Urinary bladder (tissue), 3 donors: ENCODE measurements at regions not wholly inside any gene's neighbourhood (a gene's known extent, or its start where the extent isn't known, plus 50 kb on each side); places are given as distances from the start of the nearest gene placed in this dataset.
"Not testable (repeated sequence)": the region's sequence is repeated elsewhere in the genome, so short reads cannot be mapped to it uniquely, and the experiment has no call there.

Experiments used
- DNase-seq: peaks from one replicate; pipeline ENCODE4 v3.0.0-alpha.2; 2015; ENCODE audit errors: extremely low spot score
- H3K27ac ChIP-seq: one replicate; pipeline ENCODE4 v1.5.1; 2013; ENCODE audit warnings: low read depth, mild to moderate bottlenecking, moderate library complexity
- H3K36me3 ChIP-seq: one replicate; pipeline ENCODE4 v1.6.1; 2013; ENCODE audit warnings: mild to moderate bottlenecking, moderate library complexity; ENCODE audit not compliant: insufficient read depth
- H3K4me1 ChIP-seq: one replicate; pipeline ENCODE4 v1.6.1; 2013; ENCODE audit warnings: mild to moderate bottlenecking, moderate library complexity; ENCODE audit not compliant: insufficient read depth
- H3K4me3 ChIP-seq: one replicate; pipeline ENCODE4 v1.5.1; 2013; ENCODE audit warnings: low read depth, low read length
- WGBS: extraction: QIAGEN DNeasy Blood & Tissue Kit; methylation state at CpG from one replicate; pipeline ENCODE4 v1.1.7; 2013; 5-methylcytosine and 5-hydroxymethylcytosine counted together
- donor health status: healthy with polysubstance abuse.
- donor health status: healthy.

DNA sequence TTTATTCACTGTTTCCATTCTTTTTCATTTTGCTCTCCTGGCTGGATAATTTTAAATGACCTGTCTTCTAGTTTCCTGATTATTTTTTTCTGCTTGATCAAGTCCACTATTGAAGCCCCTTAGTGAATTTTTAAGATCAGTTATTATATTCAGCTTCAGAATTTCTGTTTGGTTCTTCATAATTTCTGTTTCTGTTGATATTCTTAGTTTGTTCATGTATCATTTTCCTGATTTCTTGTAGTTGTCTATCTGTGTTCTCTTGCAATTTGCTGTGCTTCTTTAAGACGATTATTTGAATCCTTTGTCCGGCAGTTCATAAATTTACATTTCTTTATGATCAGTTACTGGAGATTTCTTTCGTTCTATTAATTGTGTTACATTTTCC is 75.2 kb upstream of the CCDC71L start:
- WGBS = 88% methylated on average over 3 of the region's 3 CpGs
- no peak overlapping the region for H3K27ac ChIP-seq
- H3K36me3 ChIP-seq = no peaks in the 10 kb centered on the region
- no peak for DNase-seq
- H3K4me1 ChIP-seq = no peaks in the 10 kb centered on the region
- no peak overlapping the region for H3K4me3 ChIP-seq

GRCh38 chr7:106736508-106737201 is 75.7 kb upstream of the CCDC71L start:
- no peak for DNase-seq
- WGBS = 50% methylated on average over 5 of the region's 5 CpGs
- no peak overlapping the region for H3K27ac ChIP-seq
- H3K4me3 ChIP-seq = no peak overlapping the region
- no peaks in the 10 kb centered on the region for H3K4me1 ChIP-seq
- H3K36me3 ChIP-seq = no peaks in the 10 kb centered on the region

- WGBS = 73% methylated on average over 1 of the region's 1 CpG
- DNase-seq = no peak
- no peak overlapping the region for H3K27ac ChIP-seq
- H3K36me3 ChIP-seq = no peaks in the 10 kb centered on the region
- H3K4me1 ChIP-seq = no peaks in the 10 kb centered on the region
- no peak overlapping the region for H3K4me3 ChIP-seq
These were observed 76.2 kb upstream of the CCDC71L start for GRCh38 chr7:106737202-106737562.

DNA sequence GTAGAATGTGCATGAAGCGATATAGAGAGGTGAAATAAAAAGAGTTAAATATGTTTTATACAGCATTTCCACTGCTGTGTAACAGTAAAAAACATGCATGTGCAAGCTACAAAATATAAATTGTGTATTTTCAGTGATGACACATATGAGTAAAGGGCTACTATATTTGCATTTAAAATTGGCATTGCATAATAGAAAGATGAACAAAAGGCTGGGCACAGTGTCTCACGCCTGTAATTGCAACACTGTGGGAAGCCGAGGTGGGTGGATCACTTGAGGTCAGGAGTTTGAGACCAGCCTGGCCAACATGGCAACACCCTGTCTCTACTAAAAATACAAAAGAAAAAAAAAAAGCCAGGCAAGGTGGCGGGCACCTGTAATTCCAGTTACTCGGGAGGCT is 79.8 kb upstream of the CCDC71L start:
- 93% methylated on average over 5 of the region's 5 CpGs for WGBS

DNA sequence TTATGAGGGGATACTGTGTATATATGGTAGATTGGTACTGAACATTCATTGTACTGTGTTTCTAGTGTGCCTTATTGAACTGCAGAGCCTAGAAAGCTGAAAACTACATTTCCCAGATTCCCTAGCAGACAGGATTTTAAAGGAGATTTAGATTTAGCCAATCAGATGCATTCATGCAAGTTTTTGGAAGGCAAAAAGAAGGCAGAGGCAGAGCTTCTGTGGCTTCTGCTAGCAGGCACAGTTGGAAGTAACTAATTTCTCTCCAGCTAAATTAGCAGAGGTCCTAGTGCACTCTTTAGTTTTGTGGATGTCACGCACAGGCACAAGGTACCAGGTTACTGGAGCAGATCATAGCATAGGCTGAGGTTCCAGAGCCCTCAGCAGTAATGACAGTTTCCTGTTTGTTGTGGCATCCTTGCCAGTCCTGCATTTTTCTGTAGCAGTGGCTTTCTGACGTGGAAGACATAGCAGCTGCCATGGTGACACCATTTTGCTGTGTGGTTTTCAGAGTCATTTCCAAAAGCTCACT is 83.7 kb upstream of the CCDC71L start:
- Histone ChIP-seq H3K4me1 (no peaks in the 10 kb centered on the region), H3K27ac (no peak overlapping the region), H3K36me3 (no peaks in the 10 kb centered on the region), H3K4me3 (no peak overlapping the region)
- WGBS = 79% methylated on average over 2 of the region's 2 CpGs
- no peak for DNase-seq

More for the DNA sequence above, 79.8 kb upstream of the CCDC71L start:
- no peak overlapping the region for H3K4me3 ChIP-seq
- no peaks in the 10 kb centered on the region for H3K36me3 ChIP-seq
- H3K27ac ChIP-seq = no peak overlapping the region
- H3K4me1 ChIP-seq = no peaks in the 10 kb centered on the region
- no peak for DNase-seq

- not testable (repeated sequence) for DNase-seq, H3K4me3 ChIP-seq, H3K4me1 ChIP-seq, H3K36me3 ChIP-seq
- peak overlapping the region; percentile 38 for H3K27ac ChIP-seq
- WGBS = 88% methylated on average over 2 of the region's 2 CpGs
These were observed 86.3 kb upstream of the CCDC71L start for GRCh38 chr7:106747301-106747700.

- Histone ChIP-seq H3K27ac (no peak overlapping the region), H3K36me3 (no peaks in the 10 kb centered on the region), H3K4me3 (no peak overlapping the region), H3K4me1 (no peaks in the 10 kb centered on the region)
- 31% methylated on average over 2 of the region's 2 CpGs for WGBS
- no peak for DNase-seq
These were observed 86.8 kb upstream of the CCDC71L start for GRCh38 chr7:106747804-106748203.

GRCh38 chr7:106749165-106749564 is 88.2 kb upstream of the CCDC71L start:
- Histone ChIP-seq H3K27ac (no peak overlapping the region), H3K4me1 (no peaks in the 10 kb centered on the region), H3K36me3 (no peaks in the 10 kb centered on the region), H3K4me3 (no peak overlapping the region)
- 65% methylated on average over 1 of the region's 1 CpG for WGBS
- DNase-seq = no peak

- Histone ChIP-seq H3K36me3 (no peaks in the 10 kb centered on the region), H3K4me1 (no peaks in the 10 kb centered on the region), H3K4me3 (no peak overlapping the region), H3K27ac (no peak overlapping the region)
- no peak for DNase-seq
- 81% methylated on average over 7 of the region's 7 CpGs for WGBS
These were observed 89.8 kb upstream of the CCDC71L start for GRCh38 chr7:106750773-106751172.

- H3K27ac ChIP-seq = no peak overlapping the region
- DNase-seq = no peak
- no peaks in the 10 kb centered on the region for H3K36me3 ChIP-seq
- no peak overlapping the region for H3K4me3 ChIP-seq
- no peaks in the 10 kb centered on the region for H3K4me1 ChIP-seq
- WGBS = 44% methylated on average over 1 of the region's 1 CpG
These were observed 91.4 kb upstream of the CCDC71L start for GRCh38 chr7:106752367-106752766.

GRCh38 chr7:106755024-106755423 is 94.1 kb upstream of the CCDC71L start:
- not testable (repeated sequence) for H3K36me3 ChIP-seq, H3K4me3 ChIP-seq, DNase-seq, H3K4me1 ChIP-seq, H3K27ac ChIP-seq
- WGBS = 97% methylated on average over 3 of the region's 3 CpGs

GRCh38 chr7:106755641-106756040 is 94.7 kb upstream of the CCDC71L start:
- WGBS = 86% methylated on average over 1 of the region's 1 CpG
- Histone ChIP-seq H3K27ac (no peak overlapping the region), H3K36me3 (no peaks in the 10 kb centered on the region)

GRCh38 chr7:106756071-106756470 is 95.1 kb upstream of the CCDC71L start:
- Histone ChIP-seq H3K4me1 (no peaks in the 10 kb centered on the region), H3K36me3 (no peaks in the 10 kb centered on the region), H3K4me3 (no peak overlapping the region), H3K27ac (no peak overlapping the region)
- DNase-seq = no peak

More at GRCh38 chr7:106755641-106756040, 94.7 kb upstream of the CCDC71L start:
- Histone ChIP-seq H3K4me3 (no peak overlapping the region), H3K4me1 (no peaks in the 10 kb centered on the region)
- no peak for DNase-seq

- Histone ChIP-seq H3K27ac (no peak overlapping the region), H3K4me1 (no peaks in the 10 kb centered on the region), H3K4me3 (no peak overlapping the region), H3K36me3 (no peaks in the 10 kb centered on the region)
- WGBS = 84% methylated on average over 11 of the region's 11 CpGs
- DNase-seq = no peak
These were observed 95.9 kb upstream of the CCDC71L start for GRCh38 chr7:106756884-106757283.

GRCh38 chr7:106757846-106758245 is 96.9 kb upstream of the CCDC71L start:
- Histone ChIP-seq H3K4me3 (no peak overlapping the region), H3K36me3 (no peaks in the 10 kb centered on the region), H3K4me1 (no peaks in the 10 kb centered on the region), H3K27ac (no peak overlapping the region)
- DNase-seq = no peak
- WGBS = 39% methylated on average over 2 of the region's 2 CpGs
